ENCODE measurements at regions not wholly inside any gene's neighbourhood (a gene's known extent, or its start where the extent isn't known, plus 50 kb on each side); places are given as distances from the start of the nearest gene placed in this dataset.

GRCh38 chrX:69321006-69321655 lies 155.9 kb upstream of the PJA1 start:
- TF ChIP-seq EZH2 (IDR thresholded peaks at IDR 0.05; ENCODE audit: borderline replicate concordance, insufficient read depth, low read length, poor library complexity, severe bottlenecking) (no peak), REST (IDR thresholded peaks at IDR 0.05; ENCODE audit: borderline replicate concordance) (no peak), POLR2AphosphoS5 (IDR thresholded peaks at IDR 0.05) (no peak), RAD21 (conservative IDR thresholded peaks at IDR 0.05) (no peak), TAF1 (IDR thresholded peaks at IDR 0.05; ENCODE audit: low read depth) (no peak)
- TF ChIP-seq, protein P1, sequence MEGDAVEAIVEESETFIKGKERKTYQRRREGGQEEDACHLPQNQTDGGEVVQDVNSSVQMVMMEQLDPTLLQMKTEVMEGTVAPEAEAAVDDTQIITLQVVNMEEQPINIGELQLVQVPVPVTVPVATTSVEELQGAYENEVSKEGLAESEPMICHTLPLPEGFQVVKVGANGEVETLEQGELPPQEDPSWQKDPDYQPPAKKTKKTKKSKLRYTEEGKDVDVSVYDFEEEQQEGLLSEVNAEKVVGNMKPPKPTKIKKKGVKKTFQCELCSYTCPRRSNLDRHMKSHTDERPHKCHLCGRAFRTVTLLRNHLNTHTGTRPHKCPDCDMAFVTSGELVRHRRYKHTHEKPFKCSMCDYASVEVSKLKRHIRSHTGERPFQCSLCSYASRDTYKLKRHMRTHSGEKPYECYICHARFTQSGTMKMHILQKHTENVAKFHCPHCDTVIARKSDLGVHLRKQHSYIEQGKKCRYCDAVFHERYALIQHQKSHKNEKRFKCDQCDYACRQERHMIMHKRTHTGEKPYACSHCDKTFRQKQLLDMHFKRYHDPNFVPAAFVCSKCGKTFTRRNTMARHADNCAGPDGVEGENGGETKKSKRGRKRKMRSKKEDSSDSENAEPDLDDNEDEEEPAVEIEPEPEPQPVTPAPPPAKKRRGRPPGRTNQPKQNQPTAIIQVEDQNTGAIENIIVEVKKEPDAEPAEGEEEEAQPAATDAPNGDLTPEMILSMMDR (IDR thresholded peaks at IDR 0.05; ENCODE audit: poor library complexity, severe bottlenecking): no peak
